ENCODE measurements at regions not wholly inside any gene's neighbourhood (a gene's known extent, or its start where the extent isn't known, plus 50 kb on each side); places are given as distances from the start of the nearest gene placed in this dataset.

- Histone ChIP-seq H3F3A (ENCODE audit: insufficient read depth, low read length, poor library complexity, severe bottlenecking) (no peaks in the 10 kb centered on the region), H3K27me3 (ENCODE audit: insufficient read depth, low read depth, low read length) (no peaks in the 10 kb centered on the region), H3K27ac (ENCODE audit: low read length) (peak overlapping the region; percentile 26), H3K9ac (ENCODE audit: low read length) (no peak overlapping the region), H3K4me2 (ENCODE audit: low read length) (no peak overlapping the region), H4K20me1 (ENCODE audit: insufficient read depth) (no peaks in the 10 kb centered on the region), H3K9me2 (ENCODE audit: insufficient read depth, low read length) (no peaks in the 10 kb centered on the region), H3K79me2 (replicated peaks; ENCODE audit: insufficient read depth, low read length) (peaks cover 3% of the 10 kb centered on the region), H3K9me3 (ENCODE audit: low read length) (no peaks in the 10 kb centered on the region), H3K36me3 (ENCODE audit: insufficient read depth, low read length) (no peaks in the 10 kb centered on the region), H3K4me3 (ENCODE audit: low read length) (no peak overlapping the region), H2AFZ (ENCODE audit: low read depth, low read length) (no peak overlapping the region)
- TF ChIP-seq MXI1 (conservative IDR thresholded peaks at IDR 0.05; ENCODE audit: poor library complexity, severe bottlenecking), result no peak
- TF ChIP-seq REST (IDR thresholded peaks at IDR 0.05; ENCODE audit: borderline replicate concordance), result peak; percentile 25
Measured at GRCh38 chr11:92500453-92500852, 275.8 kb downstream of the FAT3 start.

GRCh38 chr11:92501066-92501739, 276.6 kb downstream of the FAT3 start:
- no peaks in the 10 kb centered on the region for H3F3A ChIP-seq (ENCODE audit: insufficient read depth, low read length, poor library complexity, severe bottlenecking)
- H3K9ac ChIP-seq (ENCODE audit: low read length), result no peak overlapping the region
- no peaks in the 10 kb centered on the region for H4K20me1 ChIP-seq (ENCODE audit: insufficient read depth)
- peaks cover 3% of the 10 kb centered on the region for H3K79me2 ChIP-seq (replicated peaks; ENCODE audit: insufficient read depth, low read length)
- H3K27me3 ChIP-seq (ENCODE audit: insufficient read depth, low read depth, low read length), result no peaks in the 10 kb centered on the region
- no peaks in the 10 kb centered on the region for H3K9me3 ChIP-seq (ENCODE audit: low read length)
- TF ChIP-seq POLR2AphosphoS5 (IDR thresholded peaks at IDR 0.05) (peak; percentile 52), SMC3 (conservative IDR thresholded peaks at IDR 0.05; ENCODE audit: poor library complexity) (no peak), MXI1 (conservative IDR thresholded peaks at IDR 0.05; ENCODE audit: poor library complexity, severe bottlenecking) (no peak), REST (IDR thresholded peaks at IDR 0.05; ENCODE audit: borderline replicate concordance) (peak; percentile 79)
- peak overlapping the region; percentile 19 for H3K4me3 ChIP-seq (ENCODE audit: low read length)
- no peak overlapping the region for H2AFZ ChIP-seq (ENCODE audit: low read depth, low read length)
- no peaks in the 10 kb centered on the region for H3K36me3 ChIP-seq (ENCODE audit: insufficient read depth, low read length)
- H3K27ac ChIP-seq (ENCODE audit: low read length), result peak overlapping the region; percentile 26
- H3K4me2 ChIP-seq (ENCODE audit: low read length), result peak overlapping the region; percentile 27
- H3K9me2 ChIP-seq (ENCODE audit: insufficient read depth, low read length), result no peaks in the 10 kb centered on the region

- H3K4me2 ChIP-seq (ENCODE audit: low read length), result no peak overlapping the region
- no peak overlapping the region for H3K4me3 ChIP-seq (ENCODE audit: low read length)
- no peaks in the 10 kb centered on the region for H3K9me2 ChIP-seq (ENCODE audit: insufficient read depth, low read length)
- H3K36me3 ChIP-seq (ENCODE audit: insufficient read depth, low read length), result no peaks in the 10 kb centered on the region
- peaks cover 3% of the 10 kb centered on the region for H3K79me2 ChIP-seq (replicated peaks; ENCODE audit: insufficient read depth, low read length)
- no peaks in the 10 kb centered on the region for H3K9me3 ChIP-seq (ENCODE audit: low read length)
- H3F3A ChIP-seq (ENCODE audit: insufficient read depth, low read length, poor library complexity, severe bottlenecking), result no peaks in the 10 kb centered on the region
- no peaks in the 10 kb centered on the region for H4K20me1 ChIP-seq (ENCODE audit: insufficient read depth)
- H3K27me3 ChIP-seq (ENCODE audit: insufficient read depth, low read depth, low read length), result no peaks in the 10 kb centered on the region
- H2AFZ ChIP-seq (ENCODE audit: low read depth, low read length), result no peak overlapping the region
- H3K9ac ChIP-seq (ENCODE audit: low read length), result no peak overlapping the region
- no peak overlapping the region for H3K27ac ChIP-seq (ENCODE audit: low read length)
- TF ChIP-seq RAD21 (conservative IDR thresholded peaks at IDR 0.05) (no peak), POLR2AphosphoS5 (IDR thresholded peaks at IDR 0.05) (no peak), SMC3 (conservative IDR thresholded peaks at IDR 0.05; ENCODE audit: poor library complexity) (no peak), CTCF (IDR thresholded peaks at IDR 0.05; ENCODE audit: poor library complexity, severe bottlenecking) (no peak), TAF1 (IDR thresholded peaks at IDR 0.05; ENCODE audit: low read depth) (no peak), EZH2 (IDR thresholded peaks at IDR 0.05; ENCODE audit: borderline replicate concordance, insufficient read depth, low read length, poor library complexity, severe bottlenecking) (no peak), EP300 (conservative IDR thresholded peaks at IDR 0.05; ENCODE audit: poor library complexity, severe bottlenecking) (no peak), REST (IDR thresholded peaks at IDR 0.05; ENCODE audit: borderline replicate concordance) (no peak)
Measured at GRCh38 chr11:92504004-92504403, 279.4 kb downstream of the FAT3 start.

Data from neural cell (in vitro differentiated cells).